ENCODE measurements at regions not wholly inside any gene's neighbourhood (a gene's known extent, or its start where the extent isn't known, plus 50 kb on each side); places are given as distances from the start of the nearest gene placed in this dataset.
A peak's percentile ranks its signal among the peaks of the same experiment; 100 is the strongest.
"Not testable (repeated sequence)": the region's sequence is repeated elsewhere in the genome, so short reads cannot be mapped to it uniquely, and the experiment has no call there.

DNA sequence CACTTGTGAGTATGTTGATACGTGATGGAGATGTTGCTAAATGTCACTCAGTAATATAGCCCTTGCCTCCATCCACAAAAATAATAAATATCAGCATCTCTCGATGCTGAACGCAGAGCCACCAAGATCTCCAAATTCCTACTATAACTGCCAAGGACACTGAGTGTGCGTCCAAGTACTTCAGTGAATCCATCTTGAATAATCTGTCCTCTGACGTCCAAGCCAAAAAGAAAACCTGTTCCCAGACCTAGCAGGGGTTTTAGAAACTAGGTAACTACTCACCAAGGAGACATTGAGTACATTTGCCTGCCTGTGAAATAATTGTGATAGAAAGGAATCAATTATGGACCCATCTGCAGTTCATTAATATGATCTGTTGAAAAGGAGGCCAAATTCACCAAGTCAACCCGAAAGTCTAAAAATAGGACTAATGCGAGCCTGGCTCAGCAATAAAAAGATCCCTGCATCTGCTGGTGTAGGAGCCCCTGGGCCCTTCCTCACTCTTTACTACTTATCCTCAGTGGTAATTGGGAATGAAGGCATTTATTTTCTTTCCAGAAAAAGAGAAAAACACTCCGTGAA is 226.9 kb upstream of the IRF2BP2 start:
- DNase-seq (ENCODE audit: low spot score in 2 of 2), result no peak
- FAIRE-seq, result no peak

DNA sequence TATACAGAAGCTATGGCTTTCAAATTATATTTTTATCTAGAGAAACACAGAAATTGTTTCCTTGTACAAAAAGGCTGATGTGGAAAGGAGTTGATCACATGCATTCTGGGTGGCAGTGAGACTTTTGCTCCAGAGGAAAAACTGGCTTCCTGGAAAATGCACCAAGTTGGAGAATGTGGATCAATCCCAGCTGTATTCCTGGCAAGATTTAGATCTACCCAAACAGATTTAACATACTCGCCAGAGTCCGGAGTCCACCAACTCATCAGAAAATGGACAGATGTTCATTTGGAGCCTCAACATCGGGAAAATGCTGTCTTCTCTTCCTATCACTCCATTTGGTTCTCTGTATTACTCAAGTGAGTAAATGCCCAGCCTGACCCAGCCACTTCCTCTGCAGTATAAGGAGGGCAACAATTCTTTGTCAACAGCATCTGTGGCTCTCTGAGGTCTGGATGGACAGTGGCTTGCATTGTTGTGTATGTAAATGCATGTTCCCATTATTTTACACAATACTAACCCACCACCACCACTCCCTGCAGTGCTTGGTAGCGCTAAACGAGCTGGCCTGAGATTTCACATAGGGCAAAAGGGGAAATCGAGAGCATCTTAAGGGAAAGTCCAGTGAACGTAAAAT is 226.2 kb upstream of the IRF2BP2 start:
- FAIRE-seq, result no peak
- peak in 1 of 2 donors; percentile 36 for DNase-seq (ENCODE audit: low spot score in 2 of 2)

DNA sequence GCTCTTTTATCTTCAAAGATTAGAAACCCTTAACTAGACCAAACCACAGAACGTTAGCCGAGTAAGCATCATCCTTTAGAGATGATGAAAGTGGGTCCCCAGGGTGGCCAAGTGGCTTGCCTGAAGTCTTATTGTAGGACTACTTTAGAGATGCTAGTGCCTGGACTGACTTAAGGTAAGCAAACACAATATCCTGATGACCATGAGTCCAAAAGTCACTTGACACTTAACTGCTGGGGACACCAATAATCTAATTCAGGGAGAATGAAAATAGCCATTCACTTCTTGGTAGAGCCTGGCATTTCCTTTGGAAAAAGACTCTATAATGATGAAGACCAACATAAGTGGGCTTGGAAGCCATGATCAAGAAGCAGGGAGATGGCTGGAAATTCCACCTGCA is 225.3 kb upstream of the IRF2BP2 start:
- no peak for FAIRE-seq
- no peak for DNase-seq (ENCODE audit: low spot score in 2 of 2)

DNA sequence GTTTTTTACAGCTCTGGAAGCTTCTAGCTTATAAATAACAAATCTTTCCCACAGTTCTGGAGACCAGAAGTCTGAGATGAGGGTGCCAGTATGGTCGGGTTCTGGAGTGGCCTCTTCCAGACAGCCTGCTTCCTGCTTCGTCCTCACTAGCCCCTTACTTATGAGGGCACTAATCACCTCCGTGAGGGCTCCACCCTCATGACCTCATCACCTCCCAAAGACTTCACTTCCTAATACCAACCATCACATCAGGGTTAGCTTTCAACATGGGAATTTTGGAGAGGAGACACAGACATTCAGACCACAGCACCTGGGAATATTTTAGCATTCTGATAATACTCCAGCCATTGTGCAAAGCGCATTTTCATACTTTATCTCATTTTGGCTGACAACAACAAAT is 223.7 kb upstream of the IRF2BP2 start:
- no peak for FAIRE-seq
- no peak for DNase-seq (ENCODE audit: low spot score in 2 of 2)

DNA sequence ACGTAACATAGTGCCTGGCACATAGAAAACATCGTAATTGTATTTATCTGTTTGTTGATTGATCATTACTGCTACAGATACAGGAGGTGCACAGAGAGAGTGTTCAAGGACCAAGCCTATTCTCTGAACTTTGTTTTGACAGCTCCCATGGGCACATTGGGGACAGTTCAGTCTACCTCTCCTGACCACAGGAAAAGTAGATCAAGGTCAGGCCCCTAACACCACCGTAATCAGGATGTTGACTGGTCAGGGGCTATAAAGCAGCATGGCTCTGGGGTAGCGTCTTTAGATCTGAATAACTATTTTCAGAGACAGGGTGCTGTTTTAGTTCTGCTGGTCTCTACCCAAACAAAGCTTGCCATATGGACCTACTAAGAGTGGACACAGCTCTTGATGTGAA is 223.1 kb upstream of the IRF2BP2 start:
- DNase-seq (ENCODE audit: low spot score in 2 of 2) (no peak), FAIRE-seq (no peak)

DNA sequence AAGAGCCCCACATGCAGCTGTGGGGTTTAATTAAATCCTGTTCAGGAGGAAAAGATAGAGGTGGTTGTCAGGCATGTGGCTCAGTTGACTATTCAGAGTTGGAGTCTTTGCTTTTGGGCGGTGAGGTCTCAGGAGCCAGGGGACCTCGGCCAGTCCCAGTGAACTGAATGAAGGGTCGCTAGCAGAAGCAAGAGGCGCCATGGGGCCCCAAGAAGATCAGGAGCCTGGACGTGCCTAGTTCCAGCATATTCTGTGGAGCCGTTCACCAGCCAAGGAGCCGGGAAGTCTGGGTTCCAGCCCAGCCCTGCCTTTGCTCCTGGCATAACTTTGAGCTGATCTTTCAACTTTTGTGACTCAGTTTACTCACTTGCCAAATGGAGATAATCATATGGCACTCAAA is 217.7 kb upstream of the IRF2BP2 start:
- no peak for DNase-seq (ENCODE audit: low spot score in 2 of 2)
- no peak for FAIRE-seq

DNA sequence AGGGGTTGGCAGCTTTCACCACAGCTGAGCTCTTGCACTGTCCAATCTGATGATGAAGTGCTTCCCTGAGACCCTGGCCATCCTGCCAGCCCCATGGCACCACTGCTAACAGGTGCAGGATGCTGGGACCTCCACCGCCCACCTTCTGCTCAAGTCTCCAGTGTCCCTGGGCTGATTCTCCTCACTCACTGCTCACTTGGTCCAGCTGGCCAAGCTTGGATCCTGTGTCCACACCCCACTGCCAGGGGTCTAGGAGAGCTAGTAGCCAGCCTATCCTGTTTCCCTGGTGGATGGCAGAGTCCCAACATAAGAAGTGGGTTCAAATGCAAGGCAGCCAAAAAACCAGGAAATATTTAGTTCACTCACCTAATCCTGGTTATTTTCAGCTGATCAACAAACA is 217.2 kb upstream of the IRF2BP2 start:
- FAIRE-seq, result no peak
- DNase-seq (ENCODE audit: low spot score in 2 of 2), result no peak

DNA sequence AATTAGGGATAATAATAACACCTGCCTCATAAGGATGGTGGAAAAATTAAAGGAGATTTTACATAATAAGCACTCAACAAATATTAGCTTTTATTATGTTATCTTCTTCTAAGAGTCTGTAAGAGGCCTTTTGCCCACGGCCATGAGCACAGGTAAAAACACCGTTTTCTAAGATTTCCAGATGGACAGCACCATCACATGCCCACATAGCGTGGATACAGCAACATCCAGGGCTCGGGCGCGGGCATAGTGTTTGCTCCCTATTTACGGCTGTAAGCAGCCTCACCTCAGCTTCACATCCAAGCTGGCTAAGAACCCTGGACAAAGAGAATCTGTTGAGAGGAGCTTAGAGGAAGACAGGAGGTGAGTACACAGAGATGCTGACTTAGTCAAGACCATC is 216.4 kb upstream of the IRF2BP2 start:
- no peak for FAIRE-seq

DNA sequence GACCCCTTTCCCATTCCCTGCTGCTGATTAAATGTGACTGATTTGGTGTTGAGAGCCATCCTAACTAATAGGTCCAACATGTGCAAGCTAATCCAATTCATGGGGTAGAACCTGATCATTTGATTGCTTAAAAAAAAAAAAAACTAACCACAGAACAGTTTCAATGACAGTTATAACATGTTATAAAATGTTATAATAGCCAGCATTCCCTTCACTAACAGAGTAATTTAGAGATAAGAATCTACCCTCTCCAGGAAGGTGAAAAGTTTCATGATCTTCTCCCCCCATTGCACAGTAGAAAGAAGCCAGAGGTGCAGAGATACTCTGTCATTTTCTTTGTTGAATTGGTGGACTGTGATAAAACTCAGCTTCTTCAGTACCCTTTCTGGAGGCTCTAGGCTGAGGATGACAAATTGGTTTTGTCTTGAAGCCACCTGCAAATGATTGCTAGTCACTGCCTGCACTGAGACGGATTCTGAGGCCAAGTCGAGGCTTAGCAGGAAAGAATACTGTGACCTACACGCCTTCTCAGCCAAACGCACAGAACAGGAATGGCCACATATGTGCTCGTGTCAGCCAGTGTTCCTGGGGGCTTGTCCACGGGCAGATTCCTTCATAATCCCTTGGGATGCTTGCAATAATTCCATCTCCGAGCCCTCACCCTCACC is 215.7 kb upstream of the IRF2BP2 start:
- DNase-seq (ENCODE audit: low spot score in 2 of 2), result no peak
- FAIRE-seq, result no peak

More for the DNA sequence above, 216.4 kb upstream of the IRF2BP2 start:
- DNase-seq (ENCODE audit: low spot score in 2 of 2), result no peak

DNA sequence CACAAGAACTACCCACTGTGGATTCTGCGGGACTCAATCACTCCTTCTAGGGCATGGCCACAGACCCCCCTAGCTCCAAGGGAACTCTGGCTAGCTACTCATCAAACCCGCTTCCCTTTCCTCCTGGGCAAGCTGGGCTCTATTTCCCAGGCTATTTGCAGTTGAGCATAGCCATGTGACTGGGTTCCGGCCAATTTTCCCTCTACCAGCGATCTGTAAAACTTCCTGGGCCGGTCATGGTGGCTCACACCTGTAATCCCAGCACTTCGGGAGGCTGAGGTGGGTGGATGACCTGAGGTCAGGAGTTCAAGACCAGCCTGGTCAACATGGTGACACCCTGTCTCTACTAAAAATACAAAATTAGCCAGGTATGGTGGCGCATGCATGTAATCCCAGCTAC is 214.9 kb upstream of the IRF2BP2 start:
- not testable (repeated sequence) for DNase-seq (ENCODE audit: low spot score in 2 of 2); FAIRE-seq

DNA sequence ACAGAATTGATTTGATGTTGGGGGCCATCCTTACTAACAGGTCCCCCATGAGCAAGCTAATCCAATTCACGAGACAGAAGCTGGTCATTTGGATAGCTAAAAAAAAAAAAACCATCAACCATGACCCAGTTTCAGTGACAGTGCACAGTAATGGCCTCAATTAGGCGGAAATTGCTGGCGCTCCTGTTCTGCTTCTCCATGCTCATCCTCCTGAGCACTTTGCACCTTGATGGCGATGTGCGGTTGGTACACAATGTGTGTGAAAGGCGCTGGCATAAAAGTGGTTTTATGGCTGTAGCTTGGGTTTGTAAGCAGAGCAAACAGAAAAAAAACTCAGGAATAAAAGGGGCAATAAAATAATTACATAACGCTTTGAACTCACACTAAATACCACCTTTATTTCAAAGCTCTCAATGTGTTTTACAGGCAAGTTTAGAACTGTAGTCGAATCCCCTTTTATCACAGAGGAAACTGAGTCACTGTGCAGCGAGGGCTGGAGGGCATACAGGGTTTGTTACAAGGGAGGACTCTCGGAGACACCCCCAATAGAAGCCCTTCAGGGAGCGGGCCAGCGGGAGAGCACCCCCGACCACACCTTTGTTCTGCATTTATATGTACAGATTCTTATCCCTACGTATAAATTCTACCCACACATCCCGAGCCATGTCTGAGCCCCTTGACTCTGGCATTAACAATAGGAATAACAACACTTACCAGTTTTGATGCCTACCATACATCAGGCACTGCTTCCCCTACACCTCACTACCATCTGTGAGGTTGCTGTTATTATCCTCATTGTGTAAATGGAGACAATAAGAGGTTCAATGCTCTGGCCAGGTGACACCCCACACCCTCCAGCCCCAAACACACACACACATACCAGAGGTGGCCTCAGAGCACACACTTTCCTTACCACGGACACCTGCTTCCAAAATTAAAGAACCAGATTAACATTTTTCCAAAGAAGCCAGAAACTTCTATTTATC is 213.5 kb upstream of the IRF2BP2 start:
- FAIRE-seq (no peak), DNase-seq (ENCODE audit: low spot score in 2 of 2) (no peak)

DNA sequence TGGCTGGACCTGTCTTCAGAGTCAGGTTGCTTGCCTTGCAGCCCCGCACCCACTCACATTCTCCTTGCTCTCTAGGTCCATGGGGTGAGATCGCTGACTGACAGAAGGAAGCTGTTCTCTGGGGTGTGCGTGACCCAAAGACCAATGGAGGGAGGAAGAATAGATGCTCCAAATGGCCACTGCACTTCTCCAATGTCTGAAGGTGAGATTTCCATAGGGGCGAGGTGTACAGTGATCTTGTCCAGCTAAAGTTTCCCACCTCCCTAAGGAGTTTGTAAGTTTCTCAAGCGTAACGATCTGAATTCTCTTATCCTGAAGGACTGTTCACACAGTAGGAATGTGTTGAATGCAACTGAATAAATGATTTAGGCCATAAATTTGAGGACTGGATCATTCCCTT is 211.9 kb upstream of the IRF2BP2 start:
- DNase-seq (ENCODE audit: low spot score in 2 of 2) (no peak), FAIRE-seq (no peak)

DNA sequence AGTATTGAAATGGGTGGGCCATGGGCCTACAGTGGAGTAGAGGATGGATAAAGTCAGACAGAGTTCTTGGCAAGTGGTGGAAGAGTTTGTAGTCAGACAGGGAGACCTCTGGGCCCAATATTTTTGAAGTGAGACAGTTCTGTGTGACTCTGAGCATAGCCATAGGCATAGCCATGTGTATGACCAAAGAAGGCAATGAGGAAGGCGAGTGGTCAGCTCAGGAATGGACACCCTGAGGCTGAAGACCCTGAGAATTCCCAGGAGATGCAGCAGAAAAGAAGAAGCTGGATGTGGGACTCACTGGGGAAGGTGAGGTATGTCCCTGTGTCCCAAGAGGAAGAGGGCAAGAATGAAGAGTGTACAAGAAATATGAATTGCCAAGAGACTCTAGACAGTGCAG is 210.6 kb upstream of the IRF2BP2 start:
- DNase-seq (ENCODE audit: low spot score in 2 of 2), result no peak
- FAIRE-seq, result no peak

DNA sequence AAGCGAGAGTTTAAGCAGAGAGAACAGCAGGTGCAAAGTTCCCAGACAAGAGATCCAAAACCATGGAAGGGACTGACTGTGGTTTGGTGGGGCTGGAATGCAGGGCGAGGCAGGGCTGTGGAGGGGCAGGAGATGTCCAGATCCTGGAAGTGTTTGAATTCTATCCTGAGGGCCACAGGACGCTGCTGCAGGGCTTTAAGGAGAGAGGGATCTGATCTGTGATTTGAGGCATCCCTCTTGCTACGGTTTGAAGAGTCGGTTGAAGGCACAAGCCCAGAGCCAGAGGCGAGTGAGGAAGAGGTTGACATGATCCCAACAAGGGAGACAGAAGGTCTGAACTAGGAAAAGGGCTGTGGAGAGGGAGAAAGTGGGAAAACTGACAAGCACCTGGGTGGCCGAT is 209.9 kb upstream of the IRF2BP2 start:
- FAIRE-seq; DNase-seq (ENCODE audit: low spot score in 2 of 2): not testable (repeated sequence)

DNA sequence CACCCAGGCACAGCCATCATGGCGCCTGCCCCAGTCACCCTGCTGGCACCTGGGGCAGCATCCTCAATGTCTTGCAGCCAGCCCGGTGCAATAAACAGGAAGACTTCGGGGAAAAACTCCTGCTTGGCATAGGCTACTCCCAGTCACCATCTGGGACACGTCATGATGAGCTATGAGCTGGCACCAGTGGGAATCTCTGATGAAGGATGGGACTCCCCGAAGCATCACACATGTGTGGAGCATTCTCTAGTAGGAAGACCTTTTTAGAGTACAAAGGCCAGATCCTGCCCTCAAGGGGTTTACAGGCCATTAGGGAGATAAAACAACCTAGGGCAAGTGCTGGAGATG is 208.0 kb upstream of the IRF2BP2 start:
- DNase-seq (ENCODE audit: low spot score in 2 of 2); FAIRE-seq: not testable (repeated sequence)

DNA sequence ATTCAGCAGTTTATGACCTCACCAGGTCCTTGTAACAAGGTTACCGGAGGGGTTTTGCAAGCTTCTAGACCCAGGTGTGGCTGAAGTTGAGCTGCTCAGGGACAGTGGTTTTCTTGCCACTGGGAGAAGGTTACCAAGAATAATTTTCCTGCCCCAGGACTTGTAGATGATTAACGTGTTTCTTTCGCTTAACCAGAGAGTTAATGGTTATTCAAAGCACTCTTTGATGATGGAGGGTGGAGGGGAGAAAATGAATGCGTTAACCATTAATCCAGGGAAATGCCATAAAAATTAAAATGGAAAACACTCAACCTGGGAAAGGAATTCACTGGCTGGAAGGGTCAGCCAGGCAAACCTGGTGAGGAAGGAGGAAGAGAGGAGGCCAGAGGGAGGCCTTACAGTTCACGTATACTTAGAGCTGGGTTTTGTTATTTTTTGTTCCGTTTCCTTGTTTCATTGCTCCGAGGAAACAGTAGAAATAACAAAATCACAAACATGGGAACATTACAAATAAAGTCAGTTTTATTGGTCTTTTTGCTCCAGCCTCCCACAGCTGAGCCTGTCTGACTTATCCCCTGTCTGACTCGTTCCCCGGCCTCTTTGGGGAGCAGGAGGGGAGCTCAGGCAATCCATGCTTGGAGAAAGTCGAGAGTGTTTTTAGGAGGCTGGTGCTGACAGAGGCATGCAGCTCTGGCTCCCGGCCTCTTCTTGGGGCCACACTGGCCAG is 207.5 kb upstream of the IRF2BP2 start:
- FAIRE-seq; DNase-seq (ENCODE audit: low spot score in 2 of 2): not testable (repeated sequence)

DNA sequence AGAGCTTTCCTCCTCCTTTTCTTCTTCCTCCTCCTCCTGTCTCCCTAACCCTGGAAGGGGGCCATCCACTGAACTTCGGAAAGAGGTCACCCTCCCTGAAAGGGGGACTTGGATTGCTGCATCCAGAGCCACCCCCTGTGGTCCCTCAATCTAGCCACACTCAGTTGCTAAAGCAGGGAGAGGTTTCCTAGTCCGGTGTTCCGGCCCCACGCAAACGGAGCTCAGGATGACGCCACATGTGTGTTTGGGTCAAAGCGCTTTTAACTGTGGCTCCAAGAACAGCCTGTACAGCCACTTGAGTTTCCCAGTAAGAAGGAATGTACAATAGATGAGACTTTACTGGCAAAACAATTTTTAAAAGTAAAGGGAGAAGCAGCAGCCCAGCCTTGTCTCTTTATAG is 206.9 kb upstream of the IRF2BP2 start:
- FAIRE-seq; DNase-seq (ENCODE audit: low spot score in 2 of 2): not testable (repeated sequence)

DNA sequence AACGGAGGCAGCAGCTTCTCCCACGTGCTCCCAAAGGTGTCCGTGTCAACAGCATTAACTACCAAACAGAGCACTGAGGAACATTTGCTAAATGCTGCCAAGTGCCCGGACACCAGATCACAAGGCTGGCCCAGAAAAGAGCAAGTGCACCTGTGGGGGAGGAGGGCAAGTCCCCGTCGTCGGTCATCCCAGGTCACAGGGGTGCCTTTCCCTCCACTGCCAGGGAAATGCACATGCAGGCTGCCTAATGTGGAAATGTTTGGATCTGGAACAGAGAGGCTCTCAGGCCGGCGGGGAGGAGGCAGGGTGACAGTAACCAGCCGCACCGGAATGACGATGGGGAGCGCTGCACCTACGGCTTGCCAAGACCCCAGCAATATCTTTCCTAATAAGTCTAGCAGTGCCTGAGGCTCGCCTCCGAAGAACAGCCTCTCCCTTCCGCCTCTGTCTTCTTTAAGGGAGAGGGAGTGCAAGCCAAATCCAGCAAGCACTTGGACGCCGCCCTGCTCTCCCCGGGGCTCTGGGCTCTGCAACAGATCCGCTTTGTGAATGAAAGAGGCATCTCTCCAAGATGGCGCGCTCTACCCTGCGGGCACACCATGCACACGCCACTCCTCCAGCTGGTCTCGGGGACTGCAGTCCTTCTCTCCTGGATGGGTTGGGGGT is 206.3 kb upstream of the IRF2BP2 start:
- not testable (repeated sequence) for FAIRE-seq; DNase-seq (ENCODE audit: low spot score in 2 of 2)

DNA sequence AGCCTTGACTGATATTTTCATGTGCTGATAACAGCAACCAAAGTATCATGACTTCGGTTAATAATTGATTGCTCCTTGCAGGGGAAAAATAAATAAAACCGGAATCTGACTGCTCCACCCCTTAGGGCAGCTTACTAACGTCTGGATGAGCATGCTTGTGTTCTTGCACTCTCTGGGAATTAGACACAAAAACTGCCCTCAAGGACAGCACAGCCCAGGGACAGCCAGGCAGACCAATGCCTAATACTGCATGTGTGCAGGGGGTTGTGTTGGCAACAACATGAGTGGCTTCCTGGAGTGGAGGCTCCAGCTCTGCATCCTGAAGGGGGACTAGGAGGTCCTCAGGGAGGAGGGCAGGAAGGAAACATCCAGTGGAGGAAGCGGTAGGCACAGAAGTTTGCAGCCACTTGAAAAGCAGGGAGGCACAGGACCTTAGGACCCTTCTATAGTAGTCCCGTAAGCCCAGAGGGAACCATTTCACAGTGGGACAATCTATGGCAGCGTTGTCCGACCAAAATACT is 205.4 kb upstream of the IRF2BP2 start:
- not testable (repeated sequence) for FAIRE-seq; DNase-seq (ENCODE audit: low spot score in 2 of 2)
